Activated naive CD4-positive, alpha-beta T cell treated with anti-CD3 and anti-CD28 coated beads, Interleukin-2, amount 50 U/mL, for 72 hours (primary cell): ENCODE measurements at regions not wholly inside any gene's neighbourhood (a gene's known extent, or its start where the extent isn't known, plus 50 kb on each side); places are given as distances from the start of the nearest gene placed in this dataset.
"Not testable (repeated sequence)": the region's sequence is repeated elsewhere in the genome, so short reads cannot be mapped to it uniquely, and the experiment has no call there.

Experiments used
- ATAC-seq, 2 donors: fragments of 150-1000 bp; cut with Tn5 transposase; 2 replicates each; pipeline ENCODE4 v1.10.0; 2021; ENCODE audit warnings: mild to moderate bottlenecking in 2 of 2, moderate library complexity in 2 of 2
- DNase-seq, 2 donors: peaks; one replicate each; pipeline ENCODE4 v3.0.0; 2021 to 2022; ENCODE audit warnings: low spot score in 2 of 2
- H3K27ac Mint-ChIP-seq, 2 donors: one replicate each; pipeline ENCODE4 v1.8.0; 2022; ENCODE audit warnings: mild to moderate bottlenecking in 2 of 2, mixed read lengths in 2 of 2
- H3K36me3 Mint-ChIP-seq, 2 donors: one replicate each; pipeline ENCODE4 v1.8.0; 2022; ENCODE audit warnings: mixed read lengths in 2 of 2
- H3K9me3 Mint-ChIP-seq, 2 donors: one replicate each; pipeline ENCODE4 v1.8.0; 2022; ENCODE audit warnings: mixed read lengths in 2 of 2

GRCh38 chr12:74595696-74596095, 58.1 kb downstream of the ATXN7L3B start:
- no peak for ATAC-seq
- no peaks in the 10 kb centered on the region for H3K36me3 Mint-ChIP-seq
- H3K27ac Mint-ChIP-seq: no peak overlapping the region
- no peak for DNase-seq
- peaks cover 6% of the 10 kb centered on the region in 2 donors for H3K9me3 Mint-ChIP-seq

- Mint-ChIP-seq H3K36me3 (no peaks in the 10 kb centered on the region), H3K9me3 (peaks cover 10 to 13% of the 10 kb centered on the region in 2 donors), H3K27ac (no peak overlapping the region)
- no peak for ATAC-seq
- no peak for DNase-seq
These were observed 61.2 kb downstream of the ATXN7L3B start for GRCh38 chr12:74598819-74599218.

GRCh38 chr12:74599932-74600331, 62.3 kb downstream of the ATXN7L3B start:
- Mint-ChIP-seq H3K9me3 (peaks cover 10 to 13% of the 10 kb centered on the region in 2 donors), H3K36me3 (no peaks in the 10 kb centered on the region), H3K27ac (no peak overlapping the region)
- no peak for DNase-seq
- ATAC-seq: no peak

GRCh38 chr12:74600817-74601216, 63.2 kb downstream of the ATXN7L3B start:
- H3K27ac Mint-ChIP-seq, ATAC-seq, DNase-seq, H3K36me3 Mint-ChIP-seq: not testable (repeated sequence)
- peaks cover 10 to 13% of the 10 kb centered on the region in 2 donors for H3K9me3 Mint-ChIP-seq

GRCh38 chr12:74602881-74603672, 65.4 kb downstream of the ATXN7L3B start:
- ATAC-seq (no peak), DNase-seq (no peak)
- Mint-ChIP-seq H3K9me3 (peaks cover 10 to 13% of the 10 kb centered on the region in 2 donors), H3K36me3 (no peaks in the 10 kb centered on the region), H3K27ac (no peak overlapping the region)

GRCh38 chr12:74608231-74608775, 70.7 kb downstream of the ATXN7L3B start:
- no peaks in the 10 kb centered on the region for H3K36me3 Mint-ChIP-seq
- ATAC-seq: no peak
- H3K9me3 Mint-ChIP-seq: peaks cover 0 to 3% of the 10 kb centered on the region in 2 donors
- no peak overlapping the region for H3K27ac Mint-ChIP-seq
- no peak for DNase-seq

- H3K27ac Mint-ChIP-seq: no peak overlapping the region
- H3K36me3 Mint-ChIP-seq: no peaks in the 10 kb centered on the region
- H3K9me3 Mint-ChIP-seq: no peaks in the 10 kb centered on the region
- ATAC-seq (no peak), DNase-seq (no peak)
These were observed 73.1 kb downstream of the ATXN7L3B start for GRCh38 chr12:74610711-74611110.

GRCh38 chr12:74614426-74614825, 76.8 kb downstream of the ATXN7L3B start:
- ATAC-seq (no peak), DNase-seq (no peak)
- Mint-ChIP-seq H3K27ac (no peak overlapping the region), H3K9me3 (no peaks in the 10 kb centered on the region), H3K36me3 (no peaks in the 10 kb centered on the region)

- Mint-ChIP-seq H3K27ac (no peak overlapping the region), H3K9me3 (no peaks in the 10 kb centered on the region), H3K36me3 (no peaks in the 10 kb centered on the region)
- DNase-seq (no peak), ATAC-seq (no peak)
These were observed 81.4 kb downstream of the ATXN7L3B start for GRCh38 chr12:74619084-74619483.

- H3K9me3 Mint-ChIP-seq: no peaks in the 10 kb centered on the region
- H3K36me3 Mint-ChIP-seq: no peaks in the 10 kb centered on the region
- DNase-seq (no peak), ATAC-seq (no peak)
- no peak overlapping the region for H3K27ac Mint-ChIP-seq
These were observed 82.2 kb downstream of the ATXN7L3B start for GRCh38 chr12:74619884-74620283.

GRCh38 chr12:74620921-74621320, 83.3 kb downstream of the ATXN7L3B start:
- no peaks in the 10 kb centered on the region for H3K9me3 Mint-ChIP-seq
- DNase-seq: no peak
- H3K36me3 Mint-ChIP-seq: no peaks in the 10 kb centered on the region
- ATAC-seq: no peak
- H3K27ac Mint-ChIP-seq: no peak overlapping the region

GRCh38 chr12:74624201-74624600, 86.6 kb downstream of the ATXN7L3B start:
- no peak overlapping the region for H3K27ac Mint-ChIP-seq
- no peaks in the 10 kb centered on the region for H3K36me3 Mint-ChIP-seq
- ATAC-seq (no peak), DNase-seq (no peak)
- peaks cover 0 to 2% of the 10 kb centered on the region in 2 donors for H3K9me3 Mint-ChIP-seq

GRCh38 chr12:74626397-74626796, 88.8 kb downstream of the ATXN7L3B start:
- Mint-ChIP-seq H3K9me3 (peaks cover 5 to 9% of the 10 kb centered on the region in 2 donors), H3K36me3 (no peaks in the 10 kb centered on the region), H3K27ac (no peak overlapping the region)
- ATAC-seq (no peak), DNase-seq (no peak)

- Mint-ChIP-seq H3K9me3 (peaks cover 3% of the 10 kb centered on the region in 2 donors), H3K27ac (no peak overlapping the region), H3K36me3 (no peaks in the 10 kb centered on the region)
- no peak for ATAC-seq
- DNase-seq: no peak
These were observed 103.6 kb downstream of the ATXN7L3B start for GRCh38 chr12:74641262-74641661.

- H3K36me3 Mint-ChIP-seq: no peaks in the 10 kb centered on the region
- no peak for DNase-seq
- no peak overlapping the region for H3K27ac Mint-ChIP-seq
- H3K9me3 Mint-ChIP-seq: peaks cover 0 to 3% of the 10 kb centered on the region in 2 donors
- no peak for ATAC-seq
These were observed 104.1 kb downstream of the ATXN7L3B start for GRCh38 chr12:74641694-74642093.

GRCh38 chr12:74644681-74645080, 107.0 kb downstream of the ATXN7L3B start:
- H3K9me3 Mint-ChIP-seq: no peaks in the 10 kb centered on the region
- no peak overlapping the region for H3K27ac Mint-ChIP-seq
- no peaks in the 10 kb centered on the region for H3K36me3 Mint-ChIP-seq
- ATAC-seq: no peak
- DNase-seq: no peak

GRCh38 chr12:74646831-74647230, 109.2 kb downstream of the ATXN7L3B start:
- no peaks in the 10 kb centered on the region for H3K9me3 Mint-ChIP-seq
- H3K27ac Mint-ChIP-seq: no peak overlapping the region
- no peaks in the 10 kb centered on the region for H3K36me3 Mint-ChIP-seq
- DNase-seq (no peak), ATAC-seq (no peak)

GRCh38 chr12:74647256-74647655, 109.6 kb downstream of the ATXN7L3B start:
- ATAC-seq (no peak), DNase-seq (no peak)
- Mint-ChIP-seq H3K36me3 (no peaks in the 10 kb centered on the region), H3K27ac (no peak overlapping the region), H3K9me3 (no peaks in the 10 kb centered on the region)
